ENCODE measurements at regions not wholly inside any gene's neighbourhood (a gene's known extent, or its start where the extent isn't known, plus 50 kb on each side); places are given as distances from the start of the nearest gene placed in this dataset.

GRCh38 chr3:102114264-102114979 lies 265.1 kb downstream of the NFKBIZ start:
- peak; percentile 47 for ATAC-seq (replicated peaks)
- Mint-ChIP-seq H3K4me1 (ENCODE audit: low read depth in 2 of 2) (peaks cover 0 to 8% of the 10 kb centered on the region in 2 donors), H3K4me3 (no peak overlapping the region), H3K36me3 (ENCODE audit: insufficient read depth) (peaks cover 3% of the 10 kb centered on the region), H3K27me3 (no peaks in the 10 kb centered on the region), H3K9me3 (no peaks in the 10 kb centered on the region), H3K27ac (peak overlapping the region in 1 of 2 donors; percentile 11)
- no peak for DNase-seq

- Mint-ChIP-seq H3K36me3 (ENCODE audit: insufficient read depth) (peaks cover 3% of the 10 kb centered on the region), H3K4me3 (no peak overlapping the region), H3K4me1 (ENCODE audit: low read depth in 2 of 2) (peaks cover 0 to 1% of the 10 kb centered on the region in 2 donors), H3K27ac (no peak overlapping the region), H3K9me3 (peaks cover 0 to 10% of the 10 kb centered on the region in 2 donors), H3K27me3 (no peaks in the 10 kb centered on the region)
- ATAC-seq (replicated peaks) (no peak), DNase-seq (no peak)
Observed at GRCh38 chr3:102122527-102122926, 273.2 kb downstream of the NFKBIZ start.

DNA sequence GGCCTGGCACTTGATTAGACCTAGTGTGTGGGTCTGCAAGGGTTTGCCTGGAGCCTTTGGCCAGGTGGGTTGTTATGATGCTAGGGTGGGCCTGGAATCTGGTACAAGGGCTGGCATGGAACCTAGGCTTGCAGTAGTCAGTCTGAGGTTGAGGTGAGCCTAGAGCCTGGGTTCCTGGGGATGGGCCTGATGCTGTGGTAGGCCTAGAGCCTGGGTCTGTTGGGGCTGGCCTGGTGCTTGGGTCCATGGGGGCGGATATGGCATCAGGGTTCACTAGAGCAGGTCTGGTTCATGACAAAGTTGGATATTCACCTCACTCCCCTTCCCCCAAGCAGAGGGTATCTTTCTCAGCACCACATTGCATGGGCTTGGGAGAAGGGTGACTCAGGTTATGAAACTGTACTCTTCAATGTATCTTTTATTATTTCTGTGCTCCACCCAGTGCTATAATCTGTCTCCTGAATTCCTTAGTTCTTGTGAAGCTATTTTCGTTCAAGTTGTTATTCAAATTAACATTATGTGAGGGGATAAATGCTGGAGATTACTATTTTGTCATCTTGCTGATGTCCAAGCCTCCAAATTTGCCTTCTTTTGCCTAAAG lies 274.4 kb downstream of the NFKBIZ start:
- Mint-ChIP-seq H3K27me3 (no peaks in the 10 kb centered on the region), H3K27ac (no peak overlapping the region), H3K36me3 (ENCODE audit: insufficient read depth) (peaks cover 3% of the 10 kb centered on the region), H3K9me3 (peaks cover 0 to 10% of the 10 kb centered on the region in 2 donors), H3K4me1 (ENCODE audit: low read depth in 2 of 2) (peaks cover 0 to 1% of the 10 kb centered on the region in 2 donors), H3K4me3 (no peak overlapping the region)
- no peak for DNase-seq
- ATAC-seq (replicated peaks) = no peak

- DNase-seq = no peak
- peaks cover 0 to 10% of the 10 kb centered on the region in 2 donors for H3K9me3 Mint-ChIP-seq
- no peaks in the 10 kb centered on the region for H3K4me1 Mint-ChIP-seq (ENCODE audit: low read depth in 2 of 2)
- peaks cover 3% of the 10 kb centered on the region for H3K36me3 Mint-ChIP-seq (ENCODE audit: insufficient read depth)
- ATAC-seq (replicated peaks) = no peak
- H3K4me3 Mint-ChIP-seq = no peak overlapping the region
- no peaks in the 10 kb centered on the region for H3K27me3 Mint-ChIP-seq
- no peak overlapping the region for H3K27ac Mint-ChIP-seq
Observed at GRCh38 chr3:102124282-102124681, 275.0 kb downstream of the NFKBIZ start.

DNA sequence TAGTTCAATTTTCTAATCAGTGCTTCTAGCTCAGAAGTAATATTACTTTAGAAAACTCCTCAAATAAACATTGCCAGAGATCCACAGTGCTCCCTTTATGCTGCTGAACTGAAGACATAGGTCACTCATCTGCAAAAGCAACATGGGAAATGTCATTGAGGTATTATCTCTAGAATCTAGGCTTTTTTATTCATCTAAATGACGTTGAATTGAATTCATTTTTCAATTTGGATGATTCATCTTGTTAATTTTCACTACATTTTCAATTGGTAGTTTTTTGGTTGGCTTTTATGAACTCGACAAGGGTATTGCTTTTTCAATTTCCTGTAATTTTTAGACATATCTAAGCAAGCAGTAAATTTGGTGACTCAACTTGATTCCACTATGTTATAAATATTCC lies 275.4 kb downstream of the NFKBIZ start:
- peaks cover 0 to 10% of the 10 kb centered on the region in 2 donors for H3K9me3 Mint-ChIP-seq
- H3K27me3 Mint-ChIP-seq = no peaks in the 10 kb centered on the region
- H3K36me3 Mint-ChIP-seq (ENCODE audit: insufficient read depth) = peaks cover 3% of the 10 kb centered on the region
- ATAC-seq (replicated peaks) (no peak), DNase-seq (no peak)
- H3K27ac Mint-ChIP-seq = no peak overlapping the region
- H3K4me1 Mint-ChIP-seq (ENCODE audit: low read depth in 2 of 2) = no peaks in the 10 kb centered on the region
- no peak overlapping the region for H3K4me3 Mint-ChIP-seq

- DNase-seq (no peak), ATAC-seq (replicated peaks) (no peak)
- Mint-ChIP-seq H3K27me3 (no peaks in the 10 kb centered on the region), H3K4me1 (ENCODE audit: low read depth in 2 of 2) (no peaks in the 10 kb centered on the region), H3K36me3 (ENCODE audit: insufficient read depth) (peaks cover 3% of the 10 kb centered on the region), H3K9me3 (peaks cover 0 to 10% of the 10 kb centered on the region in 2 donors), H3K27ac (no peak overlapping the region), H3K4me3 (no peak overlapping the region)
Observed at GRCh38 chr3:102125197-102125993, 276.1 kb downstream of the NFKBIZ start.

- no peaks in the 10 kb centered on the region for H3K27me3 Mint-ChIP-seq
- no peak overlapping the region for H3K4me3 Mint-ChIP-seq
- peaks cover 3% of the 10 kb centered on the region for H3K36me3 Mint-ChIP-seq (ENCODE audit: insufficient read depth)
- no peak for DNase-seq
- ATAC-seq (replicated peaks) = no peak
- peaks cover 0 to 10% of the 10 kb centered on the region in 2 donors for H3K9me3 Mint-ChIP-seq
- H3K27ac Mint-ChIP-seq = no peak overlapping the region
- no peaks in the 10 kb centered on the region for H3K4me1 Mint-ChIP-seq (ENCODE audit: low read depth in 2 of 2)
Observed at GRCh38 chr3:102125994-102126368, 276.7 kb downstream of the NFKBIZ start.

DNA sequence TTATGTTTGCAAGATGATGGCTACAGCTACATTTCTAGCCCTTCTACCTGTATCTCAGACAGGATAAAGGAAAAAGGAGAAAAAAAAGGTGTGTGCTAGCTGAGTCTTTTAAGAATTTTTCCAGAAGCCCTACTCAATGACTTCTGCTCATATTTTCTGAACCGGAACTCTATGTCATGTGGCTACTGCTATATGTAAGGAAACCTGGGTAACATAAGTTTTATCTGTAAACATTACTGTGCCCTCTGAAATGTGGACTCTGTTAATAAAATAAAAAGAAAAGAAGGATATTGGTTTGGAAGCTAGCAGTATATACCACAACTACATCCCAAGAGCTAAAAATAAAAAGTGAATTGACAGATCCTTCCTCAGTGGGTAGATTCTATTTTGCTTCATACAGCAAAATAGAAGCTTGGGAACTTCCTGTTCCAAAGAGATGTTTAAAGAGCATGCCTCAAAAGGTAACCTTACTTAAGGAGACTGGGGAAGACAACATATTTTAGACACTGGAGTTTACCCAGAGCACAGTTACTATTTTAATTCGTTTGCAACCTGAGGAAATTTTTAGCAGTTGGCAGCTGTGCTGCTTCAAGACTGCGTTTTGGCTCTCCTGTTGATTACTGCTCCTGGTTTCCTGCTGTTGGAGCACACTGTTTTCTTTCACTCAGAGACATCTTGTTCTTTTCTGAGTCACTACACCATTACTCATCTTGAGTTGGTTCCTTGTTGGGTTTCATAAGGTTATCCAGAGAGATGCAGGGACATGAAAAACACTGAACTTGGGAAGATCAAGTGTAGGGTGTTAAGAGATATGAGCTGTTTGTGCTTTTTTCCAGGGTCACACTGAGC lies 280.7 kb downstream of the NFKBIZ start:
- ATAC-seq (replicated peaks) (no peak), DNase-seq (no peak)
- H3K36me3 Mint-ChIP-seq (ENCODE audit: insufficient read depth) = peaks cover 2% of the 10 kb centered on the region
- no peaks in the 10 kb centered on the region for H3K4me1 Mint-ChIP-seq (ENCODE audit: low read depth in 2 of 2)
- H3K4me3 Mint-ChIP-seq = no peak overlapping the region
- no peaks in the 10 kb centered on the region for H3K9me3 Mint-ChIP-seq
- H3K27ac Mint-ChIP-seq = peak overlapping the region in 1 of 2 donors; percentile 71
- no peaks in the 10 kb centered on the region for H3K27me3 Mint-ChIP-seq

DNA sequence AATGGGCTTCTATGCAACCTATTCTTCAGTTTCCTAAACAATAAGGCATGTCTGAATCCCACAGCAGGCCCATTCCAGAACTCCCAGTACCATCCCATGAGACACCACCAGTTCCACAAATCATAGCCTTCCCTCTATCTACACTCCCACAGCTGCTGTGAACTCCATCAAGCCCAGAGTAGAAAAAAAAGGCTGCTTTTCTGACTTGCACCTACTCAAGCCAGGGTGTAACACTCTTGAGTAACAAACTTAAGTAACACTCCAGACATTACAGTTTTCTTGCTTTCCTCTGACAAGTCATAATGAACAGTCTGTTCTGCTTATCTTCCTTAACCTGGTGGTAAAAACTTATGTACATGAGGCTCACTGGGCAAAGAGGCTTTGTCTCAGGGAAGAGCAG lies 283.1 kb downstream of the NFKBIZ start:
- DNase-seq (no peak), ATAC-seq (replicated peaks) (no peak)
- H3K27ac Mint-ChIP-seq = no peak overlapping the region
- H3K36me3 Mint-ChIP-seq (ENCODE audit: insufficient read depth) = peaks cover 2% of the 10 kb centered on the region
- no peaks in the 10 kb centered on the region for H3K9me3 Mint-ChIP-seq
- H3K4me3 Mint-ChIP-seq = no peak overlapping the region
- peaks cover 0 to 2% of the 10 kb centered on the region in 2 donors for H3K4me1 Mint-ChIP-seq (ENCODE audit: low read depth in 2 of 2)
- peaks cover 0 to 6% of the 10 kb centered on the region in 2 donors for H3K27me3 Mint-ChIP-seq

- Mint-ChIP-seq H3K27ac (no peak overlapping the region), H3K36me3 (ENCODE audit: insufficient read depth) (peaks cover 2% of the 10 kb centered on the region), H3K27me3 (peaks cover 0 to 6% of the 10 kb centered on the region in 2 donors), H3K4me3 (no peak overlapping the region), H3K9me3 (no peaks in the 10 kb centered on the region), H3K4me1 (ENCODE audit: low read depth in 2 of 2) (peaks cover 0 to 2% of the 10 kb centered on the region in 2 donors)
- DNase-seq (no peak), ATAC-seq (replicated peaks) (no peak)
Observed at GRCh38 chr3:102133376-102133775, 284.1 kb downstream of the NFKBIZ start.

- Mint-ChIP-seq H3K36me3 (ENCODE audit: insufficient read depth) (peaks cover 2% of the 10 kb centered on the region), H3K27ac (no peak overlapping the region), H3K4me1 (ENCODE audit: low read depth in 2 of 2) (peaks cover 0 to 2% of the 10 kb centered on the region in 2 donors), H3K27me3 (peaks cover 0 to 9% of the 10 kb centered on the region in 2 donors), H3K4me3 (no peak overlapping the region), H3K9me3 (no peaks in the 10 kb centered on the region)
- ATAC-seq (replicated peaks) (no peak), DNase-seq (no peak)
Observed at GRCh38 chr3:102135316-102135715, 286.0 kb downstream of the NFKBIZ start.

- ATAC-seq (replicated peaks) (no peak), DNase-seq (no peak)
- H3K27ac Mint-ChIP-seq = no peak overlapping the region
- no peaks in the 10 kb centered on the region for H3K9me3 Mint-ChIP-seq
- H3K4me3 Mint-ChIP-seq = no peak overlapping the region
- peaks cover 0 to 16% of the 10 kb centered on the region in 2 donors for H3K27me3 Mint-ChIP-seq
- peaks cover 2% of the 10 kb centered on the region for H3K36me3 Mint-ChIP-seq (ENCODE audit: insufficient read depth)
- H3K4me1 Mint-ChIP-seq (ENCODE audit: low read depth in 2 of 2) = peaks cover 0 to 2% of the 10 kb centered on the region in 2 donors
Observed at GRCh38 chr3:102136183-102136582, 286.9 kb downstream of the NFKBIZ start.

DNA sequence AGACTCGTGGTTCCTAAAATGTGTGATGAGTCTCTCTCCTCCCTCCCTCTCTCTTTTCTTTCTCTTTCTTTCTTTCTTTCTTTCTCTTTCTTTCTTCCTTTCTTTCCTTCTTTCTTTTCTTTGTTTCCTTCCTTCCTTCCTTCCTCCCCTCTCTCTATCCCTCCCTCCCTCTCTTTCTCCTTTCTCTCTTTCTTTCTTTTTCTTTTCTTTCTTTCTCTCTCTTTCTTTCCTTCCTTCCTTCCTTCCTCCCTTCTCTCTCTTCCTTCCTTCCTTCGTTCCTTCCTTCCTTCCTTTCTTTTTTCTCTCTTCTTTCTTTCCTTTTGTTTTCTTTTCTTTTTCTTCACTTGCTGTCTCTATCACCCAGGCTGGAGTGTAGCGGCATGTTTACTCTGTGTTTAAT lies 290.8 kb downstream of the NFKBIZ start:
- Mint-ChIP-seq H3K36me3 (ENCODE audit: insufficient read depth) (no peaks in the 10 kb centered on the region), H3K4me3 (no peak overlapping the region), H3K27ac (no peak overlapping the region), H3K9me3 (no peaks in the 10 kb centered on the region), H3K4me1 (ENCODE audit: low read depth in 2 of 2) (peaks cover 0 to 2% of the 10 kb centered on the region in 2 donors), H3K27me3 (peaks cover 0 to 30% of the 10 kb centered on the region in 2 donors)
- DNase-seq (no peak), ATAC-seq (replicated peaks) (no peak)
